Panc1 (cell line): ENCODE measurements at regions not wholly inside any gene's neighbourhood (a gene's known extent, or its start where the extent isn't known, plus 50 kb on each side); places are given as distances from the start of the nearest gene placed in this dataset.

Source experiments
- CTCF ChIP-seq: fragments of 450-650 bp; IDR thresholded peaks from 2 replicates; pipeline ENCODE4 v1.5.1; 2017; ENCODE audit warnings: mild to moderate bottlenecking
- SIN3A ChIP-seq: IDR thresholded peaks from 2 replicates; pipeline ENCODE4 v1.6.1; 2012; ENCODE audit warnings: low read depth, mild to moderate bottlenecking, low read length, moderate library complexity, borderline replicate concordance; ENCODE audit not compliant: insufficient read depth
- TCF7L2 ChIP-seq: IDR thresholded peaks from 2 replicates; pipeline ENCODE4 v1.6.1; 2011; ENCODE audit warnings: mild to moderate bottlenecking, low read depth, low read length, inconsistent platforms

- TF ChIP-seq CTCF (no peak), TCF7L2 (no peak), SIN3A (no peak)
Observed at GRCh38 chr13:48158290-48158689, 63.4 kb upstream of the MED4 start.
